Mucosa of stomach (tissue), 1 donor: ENCODE measurements at regions not wholly inside any gene's neighbourhood (a gene's known extent, or its start where the extent isn't known, plus 50 kb on each side); places are given as distances from the start of the nearest gene placed in this dataset.

Experiments
- H3K27me3 ChIP-seq: one replicate; pipeline ENCODE4 v1.7.0; 2013; ENCODE audit warnings: mild to moderate bottlenecking, low read length; ENCODE audit not compliant: control insufficient read depth, insufficient read depth
- H3K36me3 ChIP-seq: one replicate; pipeline ENCODE4 v1.7.0; 2013; ENCODE audit warnings: low read length; ENCODE audit not compliant: control insufficient read depth, insufficient read depth
- H3K4me1 ChIP-seq: one replicate; pipeline ENCODE4 v1.7.0; 2013; ENCODE audit warnings: mild to moderate bottlenecking, low read length; ENCODE audit not compliant: control insufficient read depth, insufficient read depth
- H3K4me3 ChIP-seq: one replicate; pipeline ENCODE4 v1.7.0; 2013; ENCODE audit warnings: low read length
- H3K9ac ChIP-seq: one replicate; pipeline ENCODE4 v1.7.0; 2013; ENCODE audit warnings: mild to moderate bottlenecking, low read length, moderate library complexity
- H3K9me3 ChIP-seq: one replicate; pipeline ENCODE4 v1.7.0; 2013; ENCODE audit warnings: mild to moderate bottlenecking, low read length, moderate library complexity; ENCODE audit not compliant: control insufficient read depth
- donor health status: Pancreatic carcinoma.

DNA sequence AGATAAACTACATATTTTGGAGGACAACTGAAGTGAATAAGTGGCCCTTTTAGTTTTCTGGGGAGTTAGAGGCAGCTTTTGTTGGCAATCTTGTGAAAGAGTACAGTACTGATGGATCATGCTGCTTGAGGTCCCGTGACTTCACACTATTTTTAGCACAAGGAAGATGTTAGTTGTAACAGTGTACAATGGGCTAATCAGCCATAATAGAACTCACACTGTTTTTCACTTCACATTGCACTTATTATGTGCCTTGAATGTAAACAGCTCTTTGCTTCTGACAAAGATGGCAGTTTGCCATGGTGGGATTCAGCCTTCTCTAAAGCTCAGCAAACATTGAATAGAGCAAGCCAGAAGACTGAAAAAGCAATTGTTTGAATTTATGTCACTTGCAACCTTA, 176.7 kb upstream of the ZNF608 start:
- Histone ChIP-seq H3K4me3 (no peak overlapping the region), H3K36me3 (no peaks in the 10 kb centered on the region), H3K4me1 (peaks cover 13% of the 10 kb centered on the region), H3K27me3 (no peaks in the 10 kb centered on the region), H3K9me3 (no peaks in the 10 kb centered on the region), H3K9ac (no peak overlapping the region)

DNA sequence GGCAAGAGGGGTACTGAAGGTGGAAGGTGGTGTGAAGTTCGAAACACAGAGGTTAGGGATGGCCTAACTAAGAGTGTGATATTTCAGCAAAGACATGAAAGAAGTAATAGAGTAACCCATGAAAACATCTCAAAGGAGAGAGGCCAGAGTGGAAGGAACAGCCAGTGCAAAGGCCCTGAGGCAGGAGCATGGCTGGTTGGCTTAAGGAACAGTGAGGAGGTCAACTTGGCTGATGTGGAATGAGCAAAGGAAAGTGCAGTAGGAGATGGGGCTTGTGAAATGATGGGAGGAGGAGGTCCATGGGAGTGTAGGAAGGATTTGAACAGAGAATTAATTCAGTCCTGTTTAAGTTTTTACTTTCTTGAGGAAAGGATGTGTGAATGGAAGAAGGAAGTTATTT, 178.3 kb upstream of the ZNF608 start:
- Histone ChIP-seq H3K9me3 (no peaks in the 10 kb centered on the region), H3K4me3 (no peak overlapping the region), H3K27me3 (no peaks in the 10 kb centered on the region), H3K9ac (no peak overlapping the region), H3K36me3 (no peaks in the 10 kb centered on the region), H3K4me1 (peaks cover 13% of the 10 kb centered on the region)

DNA sequence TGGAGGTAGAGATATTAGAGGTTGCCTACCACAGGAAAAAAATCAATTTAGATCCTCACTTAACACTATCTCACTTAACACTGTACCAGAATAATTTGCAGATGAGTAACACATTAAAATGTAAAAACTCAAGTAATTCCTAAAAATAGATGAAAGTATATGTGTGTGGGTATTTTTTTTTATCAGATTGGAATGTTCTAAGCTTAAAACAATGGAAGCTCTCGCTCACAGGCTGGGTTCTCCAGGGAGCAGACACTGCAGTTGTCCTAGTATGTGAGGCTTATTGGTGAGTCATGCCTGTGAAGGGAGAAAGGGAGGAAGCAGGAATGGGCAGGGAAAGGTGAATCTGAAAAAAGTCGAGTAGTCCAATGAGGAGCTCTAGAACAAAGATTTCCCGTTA, 181.3 kb upstream of the ZNF608 start:
- no peak overlapping the region for H3K9ac ChIP-seq
- no peak overlapping the region for H3K4me3 ChIP-seq
- H3K4me1 ChIP-seq, result peaks cover 7% of the 10 kb centered on the region
- no peaks in the 10 kb centered on the region for H3K9me3 ChIP-seq
- no peaks in the 10 kb centered on the region for H3K27me3 ChIP-seq
- H3K36me3 ChIP-seq, result no peaks in the 10 kb centered on the region

DNA sequence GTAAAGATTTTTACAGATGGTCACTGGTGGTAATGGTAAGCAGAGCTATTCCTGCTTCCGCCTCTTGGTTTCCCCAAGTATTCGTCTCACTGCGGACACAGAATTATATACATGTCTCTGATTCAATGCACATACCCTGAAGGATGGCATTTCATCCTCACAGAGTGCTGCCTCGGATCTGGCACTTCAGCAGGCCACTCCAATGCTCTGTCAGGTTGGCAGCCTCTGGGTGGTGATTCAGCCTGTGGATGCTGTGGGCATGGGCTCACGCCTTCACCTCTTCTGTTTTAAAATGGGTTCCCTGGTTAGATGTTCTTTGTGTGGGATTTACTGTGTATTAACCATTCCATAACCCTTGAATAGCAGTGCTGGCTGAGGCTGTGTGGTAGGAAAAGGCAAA, 182.6 kb upstream of the ZNF608 start:
- Histone ChIP-seq H3K4me3 (no peak overlapping the region), H3K9ac (no peak overlapping the region), H3K27me3 (no peaks in the 10 kb centered on the region), H3K36me3 (no peaks in the 10 kb centered on the region), H3K4me1 (no peaks in the 10 kb centered on the region), H3K9me3 (no peaks in the 10 kb centered on the region)

DNA sequence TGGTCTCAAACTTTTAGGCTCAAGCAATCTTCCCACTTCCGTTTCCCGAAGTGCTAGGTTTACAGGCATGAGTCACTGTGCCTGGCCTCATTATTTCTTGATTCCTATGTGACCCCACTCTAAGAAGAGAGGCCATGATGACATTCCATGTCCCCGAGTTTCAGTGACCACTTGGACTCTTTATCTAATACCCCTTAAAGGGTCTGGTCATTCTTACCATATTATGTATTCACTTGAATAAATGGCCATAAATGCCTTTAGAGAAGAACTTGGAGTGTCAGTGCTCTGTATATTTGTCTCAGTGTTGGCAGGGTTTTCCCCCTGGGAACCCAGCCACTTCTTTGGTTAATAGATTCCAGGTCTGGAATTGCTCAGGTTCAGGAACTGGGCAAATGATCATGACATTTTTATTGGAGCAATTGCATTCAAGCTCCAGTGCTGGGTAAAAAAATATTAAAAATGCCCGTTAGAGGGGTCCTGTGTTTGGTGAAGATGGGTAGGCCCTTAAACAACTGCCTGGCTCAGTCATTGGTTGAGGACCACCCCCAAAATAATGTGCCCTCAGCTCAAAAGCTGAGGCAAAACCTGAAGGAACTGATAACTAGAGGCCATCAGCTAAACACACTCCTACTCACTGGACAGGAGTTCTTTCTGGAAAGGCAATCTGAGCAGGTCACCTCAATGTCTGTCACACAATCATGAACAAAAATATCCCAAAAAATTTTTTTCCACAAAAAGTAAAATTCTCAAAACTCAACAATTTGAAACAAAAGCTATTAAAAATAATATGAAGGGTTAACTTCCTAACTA, 186.6 kb upstream of the ZNF608 start:
- Histone ChIP-seq H3K9me3 (no peaks in the 10 kb centered on the region), H3K4me3 (no peak overlapping the region), H3K4me1 (no peaks in the 10 kb centered on the region), H3K9ac (no peak overlapping the region), H3K36me3 (no peaks in the 10 kb centered on the region), H3K27me3 (no peaks in the 10 kb centered on the region)

DNA sequence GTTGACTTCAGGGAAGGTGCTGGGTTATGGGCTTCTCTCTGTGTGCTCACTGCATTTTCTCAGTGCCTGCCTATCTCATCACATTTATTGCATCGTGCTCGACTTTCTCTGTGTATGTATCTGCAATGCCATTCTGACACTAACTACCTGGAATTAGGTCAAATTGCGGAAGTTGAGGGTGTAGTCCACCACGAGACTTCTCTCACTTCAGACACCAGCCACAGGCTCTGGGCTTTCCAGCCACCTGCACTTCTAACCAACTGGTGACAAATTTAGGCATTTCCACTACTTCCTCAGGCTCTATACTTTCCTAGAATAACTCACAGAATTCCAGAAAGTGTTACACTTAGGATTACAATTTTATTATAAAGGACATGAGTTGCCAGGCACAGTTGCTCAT, 188.6 kb upstream of the ZNF608 start:
- Histone ChIP-seq H3K27me3 (no peaks in the 10 kb centered on the region), H3K4me1 (no peaks in the 10 kb centered on the region), H3K36me3 (no peaks in the 10 kb centered on the region)

DNA sequence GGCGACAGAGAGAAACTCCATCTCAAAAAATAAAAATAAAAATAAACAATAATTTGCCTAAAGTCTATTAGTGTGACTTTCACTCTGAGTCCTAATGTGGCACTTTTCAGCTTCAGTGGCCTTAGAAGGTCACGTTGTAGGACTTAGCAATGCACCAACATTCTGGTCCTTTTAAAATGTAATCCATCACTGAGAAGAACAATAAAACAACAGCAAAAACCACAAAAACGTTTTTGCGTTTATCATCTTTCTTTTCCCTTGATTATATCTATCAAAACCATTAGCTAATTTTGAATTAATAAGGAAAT, 190.1 kb upstream of the ZNF608 start:
- Histone ChIP-seq H3K9ac (no peak overlapping the region), H3K36me3 (no peaks in the 10 kb centered on the region), H3K27me3 (no peaks in the 10 kb centered on the region), H3K9me3 (no peaks in the 10 kb centered on the region), H3K4me1 (no peaks in the 10 kb centered on the region), H3K4me3 (no peak overlapping the region)

More for the DNA sequence above, 188.6 kb upstream of the ZNF608 start:
- no peak overlapping the region for H3K4me3 ChIP-seq
- H3K9ac ChIP-seq, result no peak overlapping the region
- H3K9me3 ChIP-seq, result no peaks in the 10 kb centered on the region

DNA sequence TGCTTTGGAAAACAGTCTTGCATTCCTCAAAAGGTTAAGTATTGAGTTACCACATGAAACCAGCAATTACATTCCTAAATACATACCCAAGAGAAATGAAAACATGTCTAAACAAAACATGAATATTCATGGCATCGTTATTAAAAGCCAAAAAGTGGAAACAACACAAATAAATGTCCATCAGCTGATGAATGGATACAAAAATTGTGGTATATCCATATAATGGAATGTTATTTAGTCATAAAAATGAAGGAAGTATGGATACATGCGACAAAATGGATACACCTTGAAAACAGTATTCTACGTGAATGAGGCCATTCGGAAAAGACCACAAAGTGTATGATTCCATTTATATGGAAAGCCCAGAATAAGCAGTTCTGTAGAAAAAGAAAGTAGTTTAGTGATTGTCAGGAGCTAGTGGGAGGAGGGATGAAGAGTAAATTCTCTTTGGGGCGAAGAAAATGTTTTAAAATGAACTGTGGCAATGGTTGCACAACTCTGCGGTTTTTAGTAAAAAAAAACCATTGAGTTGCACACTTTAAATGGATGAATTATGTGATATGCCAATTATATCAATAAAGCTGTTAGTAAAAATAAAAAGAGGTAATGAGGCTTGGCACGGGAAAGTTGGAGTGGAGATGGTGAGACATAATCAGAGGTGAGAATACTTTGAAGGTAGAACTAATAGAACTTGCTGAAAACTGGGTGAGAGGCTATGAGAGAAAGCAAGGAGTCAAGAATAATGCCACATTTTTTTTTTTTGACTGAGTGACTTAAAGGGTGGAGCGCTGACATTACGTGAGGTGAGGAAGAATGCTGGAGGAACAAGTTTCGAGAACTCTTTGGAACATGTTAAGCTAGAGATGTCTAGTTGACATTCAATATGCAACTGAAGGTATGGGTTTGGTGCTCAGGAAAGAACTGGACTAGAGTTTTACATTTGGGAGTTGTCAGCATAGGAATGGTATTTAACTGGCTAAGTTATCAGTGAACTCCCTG, 194.9 kb upstream of the ZNF608 start:
- Histone ChIP-seq H3K9ac (no peak overlapping the region), H3K4me3 (no peak overlapping the region), H3K27me3 (no peaks in the 10 kb centered on the region), H3K9me3 (no peaks in the 10 kb centered on the region), H3K4me1 (no peaks in the 10 kb centered on the region), H3K36me3 (no peaks in the 10 kb centered on the region)

DNA sequence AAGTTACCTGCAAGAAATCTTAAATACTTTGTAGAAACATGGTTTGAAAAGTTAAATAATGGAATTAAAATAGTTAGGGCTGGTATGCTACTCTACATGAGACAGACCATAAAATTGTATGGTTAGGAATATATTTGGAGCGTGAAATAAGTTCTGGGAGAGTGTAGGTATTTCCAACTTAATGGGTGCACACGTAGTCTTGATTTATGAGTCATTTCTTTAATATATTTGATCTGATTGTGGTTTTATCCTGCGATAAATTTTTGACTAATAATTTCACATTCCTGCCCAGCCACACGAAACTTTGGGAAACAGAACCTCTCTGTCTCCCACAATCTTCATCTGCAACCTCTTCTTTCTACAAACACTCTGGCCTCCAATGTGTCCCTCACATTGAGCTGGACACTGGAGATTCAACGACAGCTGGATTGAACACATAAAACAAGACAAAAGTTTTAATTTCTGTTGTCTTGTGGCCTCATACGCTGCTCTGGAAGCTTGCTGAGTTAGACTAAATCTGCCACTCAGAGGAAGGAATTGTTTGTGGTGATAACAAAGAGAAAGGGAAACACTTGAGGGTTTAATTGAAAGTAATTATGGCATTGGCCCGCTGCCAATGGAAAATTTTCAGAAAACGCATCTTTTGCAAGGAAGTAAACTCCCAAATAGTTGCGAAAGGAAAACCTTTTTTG, 201.8 kb upstream of the ZNF608 start:
- no peaks in the 10 kb centered on the region for H3K9me3 ChIP-seq
- peaks cover 8% of the 10 kb centered on the region for H3K4me1 ChIP-seq
- no peaks in the 10 kb centered on the region for H3K27me3 ChIP-seq
- no peak overlapping the region for H3K4me3 ChIP-seq
- no peak overlapping the region for H3K9ac ChIP-seq
- no peaks in the 10 kb centered on the region for H3K36me3 ChIP-seq

DNA sequence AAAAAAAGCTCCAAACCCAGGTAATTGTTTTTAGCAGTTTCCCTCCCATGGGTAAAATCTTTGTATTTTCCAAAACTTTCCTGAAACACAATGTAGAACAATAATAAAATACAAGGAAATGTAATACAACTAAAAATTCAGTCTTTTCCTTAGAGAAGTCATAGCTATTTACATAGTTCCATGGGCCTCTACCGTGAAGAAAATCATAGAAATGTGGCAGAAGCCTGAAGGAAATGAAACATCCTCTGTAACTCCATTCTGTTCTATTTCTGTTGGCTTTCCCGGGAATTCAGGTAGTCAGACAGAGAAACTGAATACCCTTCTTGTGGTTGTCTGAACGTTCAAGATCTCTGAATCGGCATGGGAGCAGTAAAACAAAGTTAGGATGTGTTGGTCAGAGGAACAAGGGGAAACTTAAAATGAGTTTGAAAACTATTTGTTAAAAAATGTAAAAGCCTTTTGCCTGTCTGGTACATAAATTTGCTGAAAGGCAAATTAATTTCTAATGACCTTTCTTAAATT, 202.4 kb upstream of the ZNF608 start:
- peaks cover 8% of the 10 kb centered on the region for H3K4me1 ChIP-seq
- H3K27me3 ChIP-seq, result no peaks in the 10 kb centered on the region
- H3K36me3 ChIP-seq, result no peaks in the 10 kb centered on the region
- no peaks in the 10 kb centered on the region for H3K9me3 ChIP-seq
- no peak overlapping the region for H3K4me3 ChIP-seq
- H3K9ac ChIP-seq, result no peak overlapping the region

DNA sequence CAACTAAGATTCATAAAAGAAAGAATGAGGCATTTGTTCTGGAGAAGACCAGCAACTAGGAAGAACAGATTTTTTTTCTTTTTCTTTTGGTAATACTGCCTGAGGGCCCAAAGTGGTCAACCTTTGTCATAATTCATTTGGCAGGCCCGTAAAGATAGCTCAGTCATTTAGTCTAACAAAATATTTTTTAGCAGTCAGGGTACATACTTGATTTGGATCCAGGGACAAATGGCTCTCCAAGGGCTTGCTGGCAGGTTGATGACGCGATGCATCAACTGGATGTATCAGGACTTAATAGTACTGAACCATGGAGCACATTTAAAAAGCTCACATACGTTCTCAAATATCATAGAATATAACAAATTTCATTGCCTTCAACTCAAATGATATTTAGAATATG, 203.4 kb upstream of the ZNF608 start:
- Histone ChIP-seq H3K27me3 (no peaks in the 10 kb centered on the region), H3K4me3 (no peak overlapping the region)

DNA sequence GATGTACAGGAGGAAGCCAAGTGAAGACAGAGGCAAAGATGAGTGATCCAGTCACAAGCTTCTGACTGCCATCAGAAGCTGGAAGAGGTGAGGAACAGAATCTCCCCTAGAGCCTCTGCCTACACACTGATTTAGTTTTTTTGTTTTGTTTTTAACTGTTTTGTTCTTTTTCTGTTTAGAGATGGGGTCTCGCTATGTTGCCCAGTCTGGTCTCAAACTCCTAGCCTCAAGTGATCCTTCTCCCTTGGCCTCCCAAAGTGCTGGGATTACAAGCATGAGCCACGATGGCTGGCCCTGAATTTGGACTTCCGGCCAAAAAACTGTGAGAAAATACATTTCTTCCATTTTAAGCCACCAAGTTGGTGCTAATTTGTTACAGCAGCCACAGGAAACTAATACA, 204.7 kb upstream of the ZNF608 start:
- no peak overlapping the region for H3K9ac ChIP-seq
- H3K4me3 ChIP-seq, result no peak overlapping the region
- H3K9me3 ChIP-seq, result no peaks in the 10 kb centered on the region
- H3K36me3 ChIP-seq, result no peaks in the 10 kb centered on the region
- peaks cover 8% of the 10 kb centered on the region for H3K4me1 ChIP-seq
- no peaks in the 10 kb centered on the region for H3K27me3 ChIP-seq

More for the DNA sequence above, 203.4 kb upstream of the ZNF608 start:
- Histone ChIP-seq H3K36me3 (no peaks in the 10 kb centered on the region), H3K9me3 (no peaks in the 10 kb centered on the region), H3K4me1 (peaks cover 8% of the 10 kb centered on the region), H3K9ac (no peak overlapping the region)
